NT2/D1 (cell line): ENCODE measurements at regions not wholly inside any gene's neighbourhood (a gene's known extent, or its start where the extent isn't known, plus 50 kb on each side); places are given as distances from the start of the nearest gene placed in this dataset.

Experiments used
- DNase-seq: peaks from one replicate; pipeline ENCODE4 v3.0.0-alpha.2; 2011; ENCODE audit warnings: low read depth, low spot score
- H3K27me3 ChIP-seq: 2 replicates; pipeline ENCODE4 v1.6.0; 2011; ENCODE audit warnings: mild to moderate bottlenecking; ENCODE audit not compliant: insufficient read length, insufficient read depth
- H3K36me3 ChIP-seq: 2 replicates; pipeline ENCODE4 v1.6.1; 2011; ENCODE audit warnings: mild to moderate bottlenecking, low read length, mixed read lengths; ENCODE audit not compliant: insufficient read depth, insufficient read length
- H3K4me1 ChIP-seq: 2 replicates; pipeline ENCODE4 v1.5.1; 2011; ENCODE audit not compliant: insufficient read depth, insufficient read length
- H3K4me3 ChIP-seq: 2 replicates; pipeline ENCODE4 v1.5.1; 2011; ENCODE audit warnings: low read depth; ENCODE audit not compliant: insufficient read length
- H3K9ac ChIP-seq: 2 replicates; pipeline ENCODE4 v1.6.0; 2011; ENCODE audit warnings: low read depth; ENCODE audit not compliant: insufficient read length
- H3K9me3 ChIP-seq: 2 replicates; pipeline ENCODE4 v1.5.1; 2011; ENCODE audit warnings: mild to moderate bottlenecking, low read length; ENCODE audit not compliant: insufficient read depth
- SUZ12 ChIP-seq: IDR thresholded peaks from 2 replicates; pipeline ENCODE4 v1.6.1; 2011; ENCODE audit not compliant: insufficient read length, insufficient read depth; ENCODE audit errors: extremely low read depth
- YY1 ChIP-seq: IDR thresholded peaks from 2 replicates; pipeline ENCODE4 v1.6.1; 2011; ENCODE audit not compliant: insufficient read length, insufficient read depth
- ZNF274 ChIP-seq: IDR thresholded peaks from 2 replicates; pipeline ENCODE4 v1.6.1; 2011; ENCODE audit warnings: mild to moderate bottlenecking, low read depth, low read length

DNA sequence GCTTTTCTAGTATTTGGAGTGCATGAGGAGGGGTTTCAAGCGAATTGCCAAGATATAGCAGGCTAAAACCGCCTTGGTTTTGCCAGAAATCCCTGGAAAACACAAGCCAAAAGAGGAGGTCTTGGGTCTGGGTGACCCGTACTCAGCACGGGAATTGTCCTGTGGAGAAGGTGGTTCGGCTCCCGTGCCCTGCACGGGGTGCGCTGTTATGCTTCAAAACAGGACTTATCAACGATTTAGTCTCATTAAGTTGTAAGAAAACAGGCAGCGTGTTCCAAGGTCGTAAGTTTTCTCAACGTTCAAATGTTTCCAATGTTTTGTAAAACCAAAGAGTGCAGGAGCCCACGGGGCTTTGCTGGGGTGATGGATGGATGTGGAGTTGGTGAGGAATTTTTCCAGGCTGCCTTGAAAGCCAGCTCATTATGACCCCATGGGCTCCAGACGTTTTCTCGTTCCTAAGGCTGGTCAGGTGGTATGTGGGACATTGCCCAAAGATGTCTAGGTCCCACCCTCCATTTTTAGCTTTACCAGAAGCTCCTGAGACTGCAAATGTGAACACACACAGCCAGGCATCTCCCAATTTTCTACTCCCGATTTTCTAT is 75.4 kb upstream of the CLDN14 start:
- no peaks in the 10 kb centered on the region for H3K9me3 ChIP-seq
- H3K4me3 ChIP-seq = no peak overlapping the region
- DNase-seq = no peak
- no peaks in the 10 kb centered on the region for H3K4me1 ChIP-seq
- no peak for TF ChIP-seq SUZ12
- TF ChIP-seq ZNF274 = no peak
- no peak for TF ChIP-seq YY1
- H3K36me3 ChIP-seq = no peaks in the 10 kb centered on the region
- H3K27me3 ChIP-seq = no peaks in the 10 kb centered on the region
- H3K9ac ChIP-seq = no peak overlapping the region

DNA sequence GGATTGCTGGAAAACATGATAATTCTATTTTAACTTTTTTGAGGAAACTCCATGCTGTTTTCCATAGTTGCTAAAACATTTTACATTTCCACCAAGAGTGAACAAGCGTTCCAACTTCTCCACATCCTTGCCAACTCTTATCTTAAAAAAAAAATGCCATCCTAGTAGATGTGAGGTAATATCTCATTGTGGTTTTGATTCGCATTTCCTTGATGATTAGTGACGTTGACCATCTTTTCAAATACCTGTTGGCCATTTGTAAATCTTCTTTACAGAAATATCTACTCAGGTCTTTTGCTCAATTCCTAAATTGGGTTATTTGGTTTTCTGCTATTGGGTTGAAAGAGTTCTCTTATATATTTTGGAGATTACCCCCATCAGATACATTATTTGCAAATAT is 77.4 kb upstream of the CLDN14 start:
- H3K4me3 ChIP-seq = no peak overlapping the region
- TF ChIP-seq ZNF274 (no peak), YY1 (no peak), SUZ12 (no peak)
- H3K9me3 ChIP-seq = no peaks in the 10 kb centered on the region
- H3K36me3 ChIP-seq = no peaks in the 10 kb centered on the region
- no peak for DNase-seq
- H3K9ac ChIP-seq = no peak overlapping the region
- H3K4me1 ChIP-seq = no peaks in the 10 kb centered on the region
- no peaks in the 10 kb centered on the region for H3K27me3 ChIP-seq

DNA sequence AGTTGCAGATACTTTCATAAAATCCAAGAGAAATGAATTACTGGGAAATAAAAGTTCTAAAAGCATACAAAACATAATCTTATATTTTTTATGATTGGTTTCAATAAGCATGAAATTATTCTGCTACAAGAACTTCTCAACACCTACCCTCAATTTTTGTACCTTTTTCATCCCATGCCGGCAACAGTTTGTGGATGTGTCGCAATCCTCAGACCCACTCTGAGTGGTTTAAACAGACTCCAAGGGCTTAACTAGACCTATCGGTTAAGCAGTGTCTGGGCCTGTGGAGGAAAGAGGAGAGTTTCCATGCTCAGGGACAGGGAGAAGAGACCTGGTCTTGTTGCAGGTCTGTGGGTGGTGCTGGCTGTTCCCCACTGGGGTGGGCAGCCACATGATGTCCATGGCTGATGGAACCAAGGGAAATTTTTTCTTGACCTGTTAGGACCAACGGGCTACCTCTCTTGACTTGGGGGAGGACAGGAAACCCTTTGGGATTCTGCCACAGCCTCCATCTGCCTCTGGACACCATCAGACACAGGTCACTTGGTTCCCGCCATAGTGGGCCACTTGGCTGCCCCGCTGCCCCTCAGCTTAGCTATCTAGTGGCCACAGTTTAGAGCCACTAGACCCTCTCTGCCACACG is 81.1 kb upstream of the CLDN14 start:
- Histone ChIP-seq H3K4me3 (no peak overlapping the region), H3K9me3 (peaks cover 5% of the 10 kb centered on the region; the same call in 1 of the 2 replicates), H3K9ac (no peak overlapping the region), H3K27me3 (no peaks in the 10 kb centered on the region), H3K4me1 (no peaks in the 10 kb centered on the region), H3K36me3 (no peaks in the 10 kb centered on the region)
- TF ChIP-seq YY1 (no peak), ZNF274 (no peak), SUZ12 (no peak)
- no peak for DNase-seq

DNA sequence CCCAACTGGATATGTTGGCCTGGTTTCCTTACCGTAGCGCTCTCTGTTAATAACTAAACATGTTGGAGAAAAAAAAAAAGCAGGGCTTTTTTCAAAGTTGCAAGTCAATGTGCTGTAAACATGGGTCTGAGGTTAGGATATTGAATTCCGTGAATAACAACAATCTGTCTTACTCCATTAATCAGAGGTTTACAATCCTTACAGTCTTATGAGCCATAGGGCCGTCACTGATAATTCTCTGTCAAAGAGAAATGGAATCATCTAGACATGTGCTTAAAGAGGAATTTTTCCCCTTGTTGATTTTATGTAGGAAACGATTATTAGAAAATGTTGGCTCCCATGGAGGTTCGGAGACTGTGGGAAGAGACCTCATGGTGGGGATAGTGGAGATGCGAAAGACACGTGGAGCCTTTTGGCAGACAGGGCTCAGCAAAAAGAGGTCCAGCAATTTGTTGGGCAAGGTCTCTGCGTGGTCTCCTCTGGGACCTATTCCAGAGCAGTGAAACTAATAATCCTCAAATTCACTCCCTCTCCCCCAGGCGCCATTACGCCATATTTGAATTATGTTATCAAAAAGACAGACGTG is 83.5 kb upstream of the CLDN14 start:
- no peaks in the 10 kb centered on the region for H3K36me3 ChIP-seq
- peaks cover 5% of the 10 kb centered on the region; the same call in 1 of the 2 replicates for H3K9me3 ChIP-seq
- H3K4me3 ChIP-seq = no peak overlapping the region
- TF ChIP-seq ZNF274 = no peak
- TF ChIP-seq YY1 = no peak
- no peak for TF ChIP-seq SUZ12
- DNase-seq = no peak
- no peak overlapping the region for H3K9ac ChIP-seq
- no peaks in the 10 kb centered on the region for H3K27me3 ChIP-seq
- H3K4me1 ChIP-seq = no peaks in the 10 kb centered on the region

DNA sequence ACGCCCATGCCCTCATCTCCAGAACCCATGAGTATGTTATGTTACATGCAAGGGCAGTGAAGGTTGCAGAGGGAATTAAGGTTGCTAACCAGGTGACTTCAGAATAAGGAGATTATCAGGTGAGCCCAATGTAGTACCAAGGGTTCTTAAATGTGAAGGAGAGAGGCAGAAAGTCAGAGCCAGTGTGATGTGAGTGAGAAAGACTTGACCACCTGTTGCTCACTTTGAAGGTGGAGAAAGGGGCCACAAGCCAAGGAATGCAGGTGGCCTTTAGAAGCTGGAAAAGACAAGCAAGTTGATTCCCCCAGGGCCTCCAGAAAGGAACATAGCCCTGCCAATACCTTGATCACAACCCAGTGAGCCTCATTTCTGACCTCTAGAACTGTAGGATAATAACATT is 84.7 kb upstream of the CLDN14 start:
- Histone ChIP-seq H3K36me3 (no peaks in the 10 kb centered on the region), H3K9ac (no peak overlapping the region), H3K27me3 (no peaks in the 10 kb centered on the region), H3K9me3 (peaks cover 5% of the 10 kb centered on the region; the same call in 1 of the 2 replicates), H3K4me1 (no peaks in the 10 kb centered on the region), H3K4me3 (no peak overlapping the region)
- DNase-seq = no peak
- no peak for TF ChIP-seq YY1
- TF ChIP-seq ZNF274 = no peak
- TF ChIP-seq SUZ12 = no peak

DNA sequence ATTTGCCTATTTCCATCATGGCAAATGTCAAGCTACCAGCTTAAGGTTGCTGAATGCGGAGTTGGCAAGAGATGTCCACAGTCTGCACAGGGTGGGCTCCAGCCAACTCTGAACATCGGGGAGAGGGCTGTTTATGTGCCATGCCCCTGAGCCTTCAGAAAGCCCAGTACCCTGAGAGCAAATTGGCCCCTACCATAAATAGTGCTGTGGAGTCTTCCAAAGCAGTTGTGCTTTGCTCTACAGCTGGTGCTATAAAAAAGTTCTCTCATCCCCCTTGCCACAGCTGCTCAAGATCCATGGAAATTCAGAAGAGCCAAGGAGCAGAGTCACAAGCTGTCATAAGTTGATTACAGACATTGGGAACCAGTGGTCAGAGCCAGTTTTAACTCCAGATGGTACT is 85.6 kb upstream of the CLDN14 start:
- Histone ChIP-seq H3K4me1 (no peaks in the 10 kb centered on the region), H3K9ac (no peak overlapping the region), H3K9me3 (peaks cover 5% of the 10 kb centered on the region; the same call in 1 of the 2 replicates), H3K27me3 (no peaks in the 10 kb centered on the region), H3K4me3 (no peak overlapping the region), H3K36me3 (no peaks in the 10 kb centered on the region)
- DNase-seq = no peak
- TF ChIP-seq YY1 (no peak), ZNF274 (no peak), SUZ12 (no peak)

DNA sequence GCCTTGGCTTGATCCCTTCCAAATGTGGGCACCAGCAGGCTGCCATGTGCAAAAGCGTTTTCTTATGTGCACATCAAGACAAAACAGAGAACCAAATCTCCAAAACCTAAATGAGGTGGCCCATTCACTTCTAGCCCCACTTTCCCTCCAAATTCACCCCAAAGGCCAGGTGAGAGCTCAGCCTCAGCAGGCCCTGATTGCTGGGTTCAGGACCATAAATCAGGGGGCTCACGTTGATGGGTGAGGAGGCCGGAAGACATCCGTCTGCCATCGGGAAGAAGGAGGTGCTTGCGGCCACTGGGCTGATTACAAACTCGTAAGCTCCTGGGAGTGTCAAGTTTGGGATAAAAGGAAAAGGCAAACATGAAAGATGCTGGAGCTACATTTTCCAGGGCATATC is 86.7 kb upstream of the CLDN14 start:
- TF ChIP-seq YY1 = no peak
- no peak for TF ChIP-seq SUZ12
- no peak for TF ChIP-seq ZNF274
- H3K9ac ChIP-seq = no peak overlapping the region
- no peaks in the 10 kb centered on the region for H3K27me3 ChIP-seq
- no peaks in the 10 kb centered on the region for H3K4me1 ChIP-seq
- no peak overlapping the region for H3K4me3 ChIP-seq
- DNase-seq = no peak
- peaks cover 5% of the 10 kb centered on the region; the same call in 1 of the 2 replicates for H3K9me3 ChIP-seq
- H3K36me3 ChIP-seq = no peaks in the 10 kb centered on the region
